GM23248 (cell line): ENCODE measurements at regions not wholly inside any gene's neighbourhood (a gene's known extent, or its start where the extent isn't known, plus 50 kb on each side); places are given as distances from the start of the nearest gene placed in this dataset.

Experiments used
- EZH2 ChIP-seq: fragments of 200-600 bp; sonication (generic); IDR thresholded peaks from 2 replicates; pipeline ENCODE4 v1.6.1; 2018; ENCODE audit warnings: antibody characterized with exemption, mild to moderate bottlenecking; ENCODE audit not compliant: insufficient read depth, poor library complexity, severe bottlenecking
- EZH2phosphoT487 ChIP-seq: fragments of 200-600 bp; sonication (generic); IDR thresholded peaks from 2 replicates; pipeline ENCODE4 v1.6.1; 2018; ENCODE audit warnings: antibody characterized with exemption, moderate library complexity, mild to moderate bottlenecking, low read depth; ENCODE audit not compliant: insufficient read depth

DNA sequence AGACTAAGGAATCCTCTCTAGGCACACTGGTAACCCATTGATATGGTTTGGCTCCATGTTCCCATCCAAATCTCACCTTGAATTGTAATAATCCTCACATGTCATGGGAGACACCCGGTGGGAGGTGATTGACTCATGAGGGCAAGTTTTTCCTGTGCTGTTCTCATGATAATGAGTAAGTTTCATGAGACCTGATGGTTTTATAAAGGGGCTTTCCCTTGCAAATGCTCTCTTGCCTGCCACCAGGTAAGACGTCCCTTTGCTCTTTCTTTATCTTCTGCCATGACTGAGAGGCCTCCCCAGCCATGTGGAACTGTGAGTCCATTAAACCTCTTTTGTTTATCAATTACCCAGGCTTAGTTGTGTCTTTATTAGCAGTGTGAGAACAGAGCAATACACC is 81.4 kb upstream of the GPC6 start:
- TF ChIP-seq EZH2 (no peak), EZH2phosphoT487 (no peak)
